Suppressor macrophage treated with lipopolysaccharide for 1 hour (primary cell): ENCODE measurements at regions not wholly inside any gene's neighbourhood (a gene's known extent, or its start where the extent isn't known, plus 50 kb on each side); places are given as distances from the start of the nearest gene placed in this dataset.

ENCODE experiments used
- DNase-seq, 3 donors: peaks; one replicate each; pipeline ENCODE4 v3.0.0-alpha.2; 2020 to 2022

- DNase-seq, result no peak
These were observed 769.8 kb upstream of the NDST4 start for GRCh38 chr4:115883231-115883630.

GRCh38 chr4:115873048-115873447 is 759.6 kb upstream of the NDST4 start:
- DNase-seq, result no peak

GRCh38 chr4:115871596-115871995 is 758.2 kb upstream of the NDST4 start:
- DNase-seq, result no peak

- peak in 1 of 3 donors; percentile 1 for DNase-seq
These were observed 753.0 kb upstream of the NDST4 start for GRCh38 chr4:115866364-115866896.

- no peak for DNase-seq
These were observed 752.3 kb upstream of the NDST4 start for GRCh38 chr4:115865736-115866135.

- DNase-seq, result no peak
These were observed 739.3 kb upstream of the NDST4 start for GRCh38 chr4:115852767-115853091.

GRCh38 chr4:115851918-115852766 is 738.7 kb upstream of the NDST4 start:
- DNase-seq, result peak; percentile 63 to 75 (median 69)

GRCh38 chr4:115850799-115851509 is 737.5 kb upstream of the NDST4 start:
- DNase-seq, result no peak

GRCh38 chr4:115844180-115844579 is 730.8 kb upstream of the NDST4 start:
- DNase-seq, result no peak

GRCh38 chr4:115841871-115842270 is 728.5 kb upstream of the NDST4 start:
- DNase-seq, result no peak

- no peak for DNase-seq
These were observed 721.0 kb upstream of the NDST4 start for GRCh38 chr4:115834441-115834840.

- no peak for DNase-seq
These were observed 711.2 kb upstream of the NDST4 start for GRCh38 chr4:115824630-115825029.

GRCh38 chr4:115803825-115804224 is 690.4 kb upstream of the NDST4 start:
- no peak for DNase-seq

GRCh38 chr4:115790812-115791211 is 677.4 kb upstream of the NDST4 start:
- no peak for DNase-seq

- DNase-seq, result peak; percentile 70 to 79 (median 77)
These were observed 668.2 kb upstream of the NDST4 start for GRCh38 chr4:115781528-115782146.

- peak in 1 of 3 donors; percentile 20 for DNase-seq
These were observed 667.4 kb upstream of the NDST4 start for GRCh38 chr4:115780835-115781234.

- no peak for DNase-seq
These were observed 666.8 kb upstream of the NDST4 start for GRCh38 chr4:115780268-115780667.

- DNase-seq, result no peak
These were observed 656.7 kb upstream of the NDST4 start for GRCh38 chr4:115770046-115770543.

- no peak for DNase-seq
These were observed 656.0 kb upstream of the NDST4 start for GRCh38 chr4:115769396-115769795.

GRCh38 chr4:115763051-115763450 is 649.6 kb upstream of the NDST4 start:
- no peak for DNase-seq

GRCh38 chr4:115759231-115759630 is 645.8 kb upstream of the NDST4 start:
- no peak for DNase-seq

- DNase-seq, result no peak
These were observed 636.0 kb upstream of the NDST4 start for GRCh38 chr4:115749404-115749803.

GRCh38 chr4:115740806-115741205 is 627.4 kb upstream of the NDST4 start:
- no peak for DNase-seq
